GM10266 (cell line): ENCODE measurements at regions not wholly inside any gene's neighbourhood (a gene's known extent, or its start where the extent isn't known, plus 50 kb on each side); places are given as distances from the start of the nearest gene placed in this dataset.
"Not testable (repeated sequence)": the region's sequence is repeated elsewhere in the genome, so short reads cannot be mapped to it uniquely, and the experiment has no call there.

Source experiments
- DNase-seq: peaks from one replicate; pipeline ENCODE4 v3.0.0; 2012; ENCODE audit errors: extremely low spot score
- TF ChIP-seq, protein P1 (sequence below): IDR thresholded peaks from 2 replicates; pipeline ENCODE4 v1.5.1; 2012; ENCODE audit warnings: mild to moderate bottlenecking, low read depth; ENCODE audit not compliant: control insufficient read depth, insufficient read depth; ENCODE audit errors: missing control alignments

DNA sequence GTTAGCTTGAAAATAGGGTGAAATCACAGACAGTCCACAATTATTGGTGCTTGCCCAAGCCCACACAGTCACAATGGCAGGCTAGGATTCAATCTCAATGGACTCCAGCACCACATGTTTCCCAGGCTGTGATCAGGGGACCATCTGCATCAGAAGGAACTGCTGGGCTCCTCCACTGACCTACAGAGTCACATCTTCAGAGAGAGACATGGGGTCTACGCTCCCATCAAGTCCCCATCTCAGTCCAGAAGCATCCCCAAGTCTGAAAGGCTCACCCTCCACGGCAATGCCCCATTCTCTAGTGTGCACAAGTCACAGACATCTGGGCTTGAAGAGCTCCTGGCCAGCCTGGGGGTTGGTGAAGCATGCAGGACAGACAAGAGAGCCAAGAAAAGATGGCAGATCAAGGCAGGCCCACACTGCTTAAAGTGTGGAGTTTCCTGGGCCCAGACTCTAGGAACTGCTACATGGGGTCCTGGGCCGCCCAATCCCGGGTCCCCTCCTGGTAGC lies 262.5 kb downstream of the NPHP4 start:
- TF ChIP-seq, protein P1, sequence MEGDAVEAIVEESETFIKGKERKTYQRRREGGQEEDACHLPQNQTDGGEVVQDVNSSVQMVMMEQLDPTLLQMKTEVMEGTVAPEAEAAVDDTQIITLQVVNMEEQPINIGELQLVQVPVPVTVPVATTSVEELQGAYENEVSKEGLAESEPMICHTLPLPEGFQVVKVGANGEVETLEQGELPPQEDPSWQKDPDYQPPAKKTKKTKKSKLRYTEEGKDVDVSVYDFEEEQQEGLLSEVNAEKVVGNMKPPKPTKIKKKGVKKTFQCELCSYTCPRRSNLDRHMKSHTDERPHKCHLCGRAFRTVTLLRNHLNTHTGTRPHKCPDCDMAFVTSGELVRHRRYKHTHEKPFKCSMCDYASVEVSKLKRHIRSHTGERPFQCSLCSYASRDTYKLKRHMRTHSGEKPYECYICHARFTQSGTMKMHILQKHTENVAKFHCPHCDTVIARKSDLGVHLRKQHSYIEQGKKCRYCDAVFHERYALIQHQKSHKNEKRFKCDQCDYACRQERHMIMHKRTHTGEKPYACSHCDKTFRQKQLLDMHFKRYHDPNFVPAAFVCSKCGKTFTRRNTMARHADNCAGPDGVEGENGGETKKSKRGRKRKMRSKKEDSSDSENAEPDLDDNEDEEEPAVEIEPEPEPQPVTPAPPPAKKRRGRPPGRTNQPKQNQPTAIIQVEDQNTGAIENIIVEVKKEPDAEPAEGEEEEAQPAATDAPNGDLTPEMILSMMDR: no peak
- no peak for DNase-seq

DNA sequence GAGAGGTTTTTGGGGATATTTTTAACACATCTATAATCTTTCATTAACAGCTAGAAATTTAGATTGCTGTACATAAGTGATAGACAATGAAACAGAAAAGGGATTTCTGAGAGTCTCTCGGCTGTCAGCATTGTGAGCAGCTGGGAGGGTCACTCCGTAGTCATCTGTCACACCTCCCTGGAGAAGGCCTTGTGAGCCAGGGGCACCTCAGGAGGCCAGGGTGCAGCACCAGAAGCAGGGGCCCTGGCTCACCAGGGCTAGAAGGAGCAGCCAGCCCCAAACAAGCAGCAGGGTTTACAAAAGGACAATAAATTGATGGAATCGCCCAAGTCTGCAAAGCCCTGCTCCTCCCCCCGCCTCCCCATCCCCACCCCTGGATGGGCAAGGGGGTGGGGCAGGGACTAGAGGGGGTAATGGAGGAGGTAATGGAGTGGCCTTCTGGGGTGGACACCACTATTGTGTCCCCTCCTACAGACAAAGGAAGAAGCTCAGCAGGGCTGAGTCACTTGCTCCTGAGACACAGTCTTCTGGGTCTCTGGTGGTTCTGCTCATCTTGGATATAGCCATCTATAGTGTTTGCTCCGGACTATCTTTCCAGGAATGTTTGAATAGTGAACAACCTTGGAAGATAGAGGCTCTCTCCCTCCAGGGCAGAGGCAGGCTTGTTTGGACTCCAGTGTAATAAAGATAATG lies 263.4 kb downstream of the NPHP4 start:
- TF ChIP-seq, protein P1: no peak
- DNase-seq: no peak

DNA sequence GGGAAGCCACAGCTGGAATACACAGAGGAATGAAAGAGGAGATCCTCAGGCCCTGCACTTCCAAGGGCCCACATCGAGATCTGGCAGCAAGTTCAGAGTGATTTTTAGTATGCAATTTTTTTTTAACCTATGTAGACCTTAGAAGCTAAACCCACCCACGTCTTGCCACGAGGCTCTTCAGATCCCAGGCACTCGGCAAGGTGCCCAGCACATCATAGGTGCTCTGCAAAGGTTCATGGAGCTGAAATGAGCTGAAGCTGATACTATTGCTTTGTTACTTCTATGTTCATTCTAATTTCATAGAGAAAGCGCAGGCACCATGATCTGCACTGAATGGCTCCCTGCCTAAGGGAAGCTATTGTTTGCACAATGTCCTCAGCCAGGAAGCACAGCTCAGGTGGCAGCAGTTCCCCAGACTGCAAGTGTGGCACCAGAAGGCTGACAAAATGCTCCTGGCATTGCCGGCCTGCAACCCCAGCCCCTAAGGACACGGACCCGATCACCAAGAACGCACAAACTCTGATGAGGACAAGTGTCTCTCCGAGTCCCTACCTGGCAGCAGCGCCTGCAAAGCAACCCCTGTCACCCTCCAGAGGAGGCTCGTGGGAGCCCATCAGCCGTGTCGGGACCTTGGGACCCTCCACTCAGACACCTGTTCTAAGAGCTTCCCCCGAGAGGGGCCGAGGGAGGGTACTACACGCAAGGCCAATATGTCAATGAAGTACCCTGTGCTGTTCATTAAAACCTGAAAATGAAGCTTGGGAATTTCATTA lies 264.2 kb downstream of the NPHP4 start:
- DNase-seq: no peak
- TF ChIP-seq, protein P1: no peak

DNA sequence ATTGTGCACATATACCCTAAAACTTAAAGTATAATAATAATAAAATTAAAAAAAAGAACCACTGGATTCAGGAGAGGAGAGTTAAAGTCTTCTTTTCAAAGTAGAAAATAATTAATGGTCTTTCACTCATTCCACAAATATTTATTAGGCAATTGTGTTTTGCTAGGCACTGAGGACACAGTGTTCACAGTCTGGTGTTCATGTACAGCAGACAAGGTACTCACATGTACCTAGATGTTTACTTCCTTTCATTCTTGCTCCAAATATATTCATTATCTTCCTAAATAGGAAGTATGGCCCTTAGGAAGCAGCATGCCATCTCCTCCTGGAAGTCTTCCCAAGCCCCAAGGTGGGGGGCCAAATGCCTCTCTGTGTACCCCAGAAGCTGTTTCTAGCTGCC lies 265.0 kb downstream of the NPHP4 start:
- DNase-seq: no peak
- TF ChIP-seq, protein P1: no peak

DNA sequence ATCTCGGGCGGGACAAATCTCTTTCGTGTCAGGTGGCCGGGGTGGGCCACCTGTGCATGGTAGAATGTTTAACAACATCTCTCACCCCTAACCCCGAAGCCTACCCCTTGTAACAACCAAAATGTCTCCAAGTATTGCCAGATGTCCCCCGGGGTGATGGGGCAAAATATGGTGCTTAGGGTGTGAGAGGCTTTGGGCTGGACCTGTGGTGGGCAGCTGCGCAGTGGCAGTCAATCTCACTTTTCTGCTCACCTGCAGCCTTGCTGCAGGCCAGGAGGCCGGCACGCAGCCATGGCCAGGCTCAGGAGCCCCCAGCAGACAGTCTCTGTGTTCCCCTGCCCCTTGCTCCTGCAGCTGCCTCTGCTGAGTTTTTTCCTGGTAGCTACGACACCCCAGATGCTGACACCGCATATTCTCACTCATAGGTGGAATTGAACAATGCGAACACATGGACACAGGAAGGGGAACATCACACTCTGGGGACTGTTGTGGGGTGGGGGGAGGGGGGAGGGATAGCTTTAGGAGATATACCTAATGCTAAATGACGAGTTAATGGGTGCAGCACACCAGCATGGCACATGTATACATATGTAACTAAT lies 265.5 kb downstream of the NPHP4 start:
- DNase-seq: not testable (repeated sequence)

DNA sequence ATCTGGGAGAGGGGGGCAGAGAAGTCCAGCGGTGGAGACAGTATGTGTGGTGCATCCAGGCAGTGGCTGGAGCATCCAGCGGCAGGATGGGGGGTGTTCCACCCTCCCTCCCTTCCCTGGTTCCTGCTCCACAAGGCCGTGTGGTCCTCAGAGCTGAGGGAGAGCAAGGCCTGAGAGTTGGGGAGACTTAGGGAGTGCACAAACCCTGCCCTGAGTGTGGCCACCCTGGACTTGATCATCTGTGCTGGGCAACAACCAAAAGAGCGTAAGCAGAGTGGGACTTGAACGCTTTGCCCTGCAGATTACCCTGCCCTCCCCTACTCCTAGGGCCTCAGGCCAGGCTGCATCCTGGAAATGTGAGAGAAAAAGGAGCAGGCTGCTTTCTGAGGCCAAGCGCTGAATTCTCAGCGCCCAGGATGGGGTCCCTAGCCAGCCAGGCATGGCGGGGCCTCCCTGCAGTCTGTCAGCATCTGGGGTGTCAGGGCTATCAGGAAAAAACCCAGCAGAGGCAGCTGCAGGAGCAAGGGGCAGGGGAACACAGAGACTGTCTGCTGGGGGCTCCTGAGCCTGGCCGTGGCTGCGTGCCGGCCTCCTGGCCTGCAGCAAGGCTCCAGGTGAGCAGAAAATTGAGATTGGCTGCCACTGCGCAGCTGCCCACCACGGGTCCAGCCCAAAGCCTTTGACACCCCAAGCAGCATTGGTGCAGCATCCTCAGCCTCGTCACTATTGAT lies 266.2 kb downstream of the NPHP4 start:
- DNase-seq: no peak
- TF ChIP-seq, protein P1: no peak

DNA sequence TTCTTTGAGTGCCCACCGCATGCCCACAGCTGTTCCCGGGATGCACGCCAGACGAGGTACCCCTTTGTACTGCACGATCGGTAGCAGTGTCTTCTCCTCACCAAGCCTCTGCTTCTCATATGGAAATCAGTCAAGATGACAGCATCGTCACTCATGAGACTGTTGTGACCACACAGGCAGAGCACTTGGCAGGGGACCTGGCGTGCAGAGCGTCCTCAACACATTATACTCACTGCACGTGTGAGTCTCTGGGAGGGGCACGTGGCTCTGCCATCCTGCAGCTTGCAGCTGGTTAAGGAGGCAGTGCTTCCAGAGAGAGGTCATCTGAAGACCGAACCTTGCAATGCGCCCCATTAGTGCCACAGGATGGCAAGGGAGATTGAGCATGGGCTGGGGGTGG lies 266.8 kb downstream of the NPHP4 start:
- no peak for DNase-seq
- TF ChIP-seq, protein P1: no peak
